Stimulated activated CD8-positive, alpha-beta memory T cell treated with anti-CD3 and anti-CD28 coated beads, Interleukin-4, amount 100 ng/mL, for 4 hours (primary cell): ENCODE measurements at regions not wholly inside any gene's neighbourhood (a gene's known extent, or its start where the extent isn't known, plus 50 kb on each side); places are given as distances from the start of the nearest gene placed in this dataset.
"Not testable (repeated sequence)": the region's sequence is repeated elsewhere in the genome, so short reads cannot be mapped to it uniquely, and the experiment has no call there.

ENCODE experiments used
- DNase-seq, 2 donors: peaks; one replicate each; pipeline ENCODE4 v3.0.0-alpha.2; 2020; ENCODE audit warnings: low read depth in 2 of 2, low spot score in 1 of 2

GRCh38 chr15:35925275-35926006 lies 379.5 kb upstream of the DPH6 start:
- no peak for DNase-seq

GRCh38 chr15:35926007-35926380 lies 380.0 kb upstream of the DPH6 start:
- DNase-seq = no peak

GRCh38 chr15:35928847-35929246 lies 382.9 kb upstream of the DPH6 start:
- DNase-seq = no peak

DNA sequence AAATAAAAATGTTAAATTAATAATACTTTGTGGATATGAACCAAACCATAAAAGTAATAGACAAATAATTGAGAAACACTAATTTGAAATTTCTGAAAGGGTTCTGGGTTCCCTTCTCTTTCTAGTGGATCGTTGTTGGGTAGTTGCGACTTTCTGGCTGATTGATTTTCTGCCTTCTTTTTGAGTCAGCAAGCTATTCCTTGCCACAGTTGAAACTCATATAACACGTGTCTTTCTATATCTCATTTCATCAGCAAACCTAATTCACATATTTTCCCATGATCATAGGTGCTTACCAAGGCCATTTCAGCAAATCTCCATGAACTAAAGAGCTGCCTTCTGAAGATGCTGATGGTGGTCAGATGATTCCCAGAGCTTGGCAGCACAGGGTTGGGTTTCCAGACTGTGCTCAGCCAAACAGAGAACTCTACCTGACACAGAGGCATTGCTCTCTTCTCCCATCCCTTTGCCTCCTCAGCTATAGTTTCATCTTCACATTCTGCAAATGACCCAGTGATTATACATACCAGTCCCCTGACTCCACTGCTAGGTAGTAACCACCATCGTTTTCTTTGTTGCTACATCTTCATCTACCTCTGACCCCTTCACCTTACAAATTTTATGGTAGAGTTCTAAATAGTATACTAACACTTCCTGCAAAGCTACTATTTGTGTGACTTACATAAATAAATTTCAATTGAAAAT lies 383.9 kb upstream of the DPH6 start:
- DNase-seq = no peak

DNA sequence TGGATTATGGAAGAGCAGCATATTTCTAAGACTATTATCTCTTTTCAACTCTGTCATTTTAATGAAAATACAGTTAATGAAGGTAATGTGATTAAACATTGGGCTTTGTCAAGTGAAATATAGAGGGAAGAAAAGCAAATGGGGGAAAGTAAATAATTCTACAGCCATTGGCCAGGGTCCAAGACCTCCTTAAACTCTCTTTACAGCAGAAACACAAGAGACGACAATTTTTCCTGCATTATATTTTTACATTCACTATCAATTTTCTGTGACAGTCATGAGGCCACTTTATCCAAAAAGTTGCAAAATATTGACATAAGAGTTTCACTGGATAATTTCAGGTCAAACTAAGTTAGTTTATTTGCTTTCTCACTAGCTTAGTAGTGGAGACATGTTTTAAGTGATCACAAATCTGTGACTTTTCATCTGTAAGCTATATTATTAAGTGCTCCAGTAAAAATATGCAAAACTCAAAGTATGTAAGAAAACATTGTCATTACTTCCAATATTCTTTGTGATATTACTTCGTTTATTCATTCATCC lies 385.9 kb upstream of the DPH6 start:
- DNase-seq = no peak

DNA sequence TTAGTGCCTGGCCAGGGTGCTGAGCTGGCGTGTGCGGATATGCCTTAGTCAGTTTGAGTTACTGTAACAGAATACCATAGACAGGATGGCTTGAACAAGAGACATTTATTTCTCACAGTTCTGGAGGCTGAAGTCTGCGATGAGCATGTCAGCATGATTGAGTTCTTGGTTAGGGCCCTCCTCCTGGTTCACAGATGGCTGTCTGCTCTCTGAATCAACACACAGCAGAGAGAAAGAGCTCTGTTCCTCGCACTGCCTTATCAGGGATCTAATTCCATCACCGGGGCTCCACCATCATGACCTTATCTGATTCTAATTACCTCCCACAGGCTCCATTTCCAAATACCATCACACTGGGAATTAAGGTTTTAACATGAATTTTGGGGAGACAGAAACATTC lies 386.6 kb upstream of the DPH6 start:
- DNase-seq = no peak

DNA sequence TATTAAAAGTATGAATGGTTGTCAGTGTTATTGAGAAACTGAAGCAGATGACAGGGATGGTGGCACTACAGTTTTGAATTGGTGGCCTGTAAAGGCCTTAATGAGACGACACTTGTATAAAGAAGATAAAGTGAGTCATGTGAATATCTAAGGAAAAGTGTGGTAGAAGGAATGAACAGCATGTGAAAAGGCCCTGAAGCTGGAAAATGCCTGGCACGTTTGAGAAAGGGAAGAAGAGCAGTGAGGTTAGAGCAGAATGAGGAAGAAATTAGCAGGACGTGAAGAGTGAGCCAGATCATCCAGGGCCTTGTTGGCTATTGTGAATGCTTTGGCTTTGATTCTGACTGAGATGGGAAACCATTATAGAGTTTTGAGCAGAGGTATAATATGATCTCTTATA lies 387.6 kb upstream of the DPH6 start:
- DNase-seq = no peak

GRCh38 chr15:35934383-35935049 lies 388.6 kb upstream of the DPH6 start:
- DNase-seq = no peak

DNA sequence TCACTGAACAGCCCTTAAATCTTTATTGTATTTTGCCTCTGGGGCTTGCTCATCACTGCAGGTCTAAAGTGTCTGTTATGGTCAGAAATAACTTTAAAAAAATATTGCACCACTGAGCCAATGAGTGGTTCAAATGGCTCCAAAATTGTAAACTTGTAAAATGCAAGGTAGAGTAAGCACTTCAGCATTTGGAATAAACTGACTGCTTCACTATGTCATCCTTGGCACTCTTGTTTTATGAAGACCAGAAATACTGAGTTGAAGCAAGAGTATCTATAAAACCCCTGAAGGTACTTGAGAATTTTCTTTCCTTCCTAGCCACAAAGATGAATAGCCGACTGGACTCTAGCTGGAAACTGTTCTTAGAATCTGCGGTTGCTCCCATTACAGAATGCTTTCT lies 390.3 kb upstream of the DPH6 start:
- no peak for DNase-seq

DNA sequence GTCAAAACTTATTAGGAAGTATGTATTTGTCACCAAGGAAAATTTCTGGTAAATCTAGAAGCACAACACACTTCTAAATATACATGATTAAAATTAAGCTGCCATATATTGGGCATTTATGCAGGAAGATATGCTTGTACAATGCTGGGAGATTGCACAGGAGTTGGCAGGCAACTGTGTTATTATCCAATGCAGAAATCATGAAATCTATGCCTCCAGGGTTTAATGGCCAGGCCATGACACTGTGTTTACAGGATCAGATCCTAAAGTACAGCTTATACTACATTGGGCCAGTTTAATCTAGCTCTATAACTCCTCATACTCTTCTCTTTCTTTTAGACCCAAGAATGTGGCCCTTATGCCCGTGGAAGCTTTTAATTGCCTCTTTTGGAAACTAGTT lies 391.4 kb upstream of the DPH6 start:
- DNase-seq = no peak

- no peak for DNase-seq
Observed at GRCh38 chr15:35944945-35945585, 399.1 kb upstream of the DPH6 start.

DNA sequence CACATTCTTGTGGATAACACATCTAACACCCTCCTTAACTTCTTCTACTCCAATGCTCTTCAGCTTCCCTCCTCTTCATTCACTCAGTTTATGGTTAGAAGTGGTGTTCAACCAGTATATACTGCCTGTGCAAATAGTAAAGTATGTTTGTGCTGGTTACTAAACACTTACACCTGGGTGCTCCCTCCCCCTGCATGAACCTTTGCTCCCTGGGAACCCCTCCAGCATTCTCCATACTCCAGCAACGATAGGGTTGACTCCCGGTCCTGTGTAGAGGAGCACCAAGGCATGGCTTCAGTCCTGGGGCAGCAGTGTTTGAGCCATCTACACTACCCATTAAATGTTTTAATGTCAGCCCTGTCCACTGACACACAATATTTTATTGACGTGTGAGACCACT lies 407.5 kb upstream of the DPH6 start:
- DNase-seq = no peak

DNA sequence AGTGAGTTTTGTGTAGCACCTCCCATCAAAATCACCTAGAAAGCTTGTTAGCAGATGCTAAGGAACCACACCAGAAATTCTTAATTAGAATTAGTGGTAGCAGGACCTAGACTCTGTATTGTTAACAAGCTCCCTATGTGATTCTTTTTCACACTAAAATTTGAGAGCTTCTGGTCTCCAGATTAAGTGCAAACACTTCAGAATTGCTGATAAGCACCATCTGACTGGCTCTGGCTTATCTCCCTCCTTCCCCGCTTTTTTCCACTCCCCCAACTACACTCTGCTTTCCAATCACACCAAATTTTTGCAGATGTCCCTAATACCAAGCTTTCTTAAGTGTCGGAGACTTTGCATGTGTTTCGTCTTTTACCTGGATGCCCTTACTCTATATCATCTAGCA lies 410.1 kb upstream of the DPH6 start:
- DNase-seq = no peak

DNA sequence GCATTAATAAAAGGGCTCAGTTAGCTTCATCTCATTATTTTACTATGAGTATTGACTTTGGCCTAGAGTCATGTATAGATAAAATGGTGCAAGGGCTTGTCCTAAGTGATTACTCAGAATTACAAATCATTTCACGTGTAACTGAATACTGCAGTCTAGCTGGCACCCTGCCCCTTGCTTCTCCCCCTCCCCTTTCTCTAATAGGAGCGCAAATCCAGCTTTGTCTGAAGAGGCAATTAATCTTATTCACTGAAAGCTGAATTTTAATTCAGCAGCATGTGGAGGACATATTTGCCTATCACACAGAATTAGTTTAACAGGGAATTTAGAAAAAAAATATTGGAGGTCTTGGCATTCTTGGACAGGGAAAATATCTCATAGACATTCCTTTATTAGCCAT lies 412.1 kb upstream of the DPH6 start:
- DNase-seq = no peak

GRCh38 chr15:35958975-35959374 lies 413.0 kb upstream of the DPH6 start:
- DNase-seq = no peak

- no peak for DNase-seq
Observed at GRCh38 chr15:35963326-35963725, 417.4 kb upstream of the DPH6 start.

GRCh38 chr15:35966781-35967180 lies 420.8 kb upstream of the DPH6 start:
- no peak for DNase-seq

DNA sequence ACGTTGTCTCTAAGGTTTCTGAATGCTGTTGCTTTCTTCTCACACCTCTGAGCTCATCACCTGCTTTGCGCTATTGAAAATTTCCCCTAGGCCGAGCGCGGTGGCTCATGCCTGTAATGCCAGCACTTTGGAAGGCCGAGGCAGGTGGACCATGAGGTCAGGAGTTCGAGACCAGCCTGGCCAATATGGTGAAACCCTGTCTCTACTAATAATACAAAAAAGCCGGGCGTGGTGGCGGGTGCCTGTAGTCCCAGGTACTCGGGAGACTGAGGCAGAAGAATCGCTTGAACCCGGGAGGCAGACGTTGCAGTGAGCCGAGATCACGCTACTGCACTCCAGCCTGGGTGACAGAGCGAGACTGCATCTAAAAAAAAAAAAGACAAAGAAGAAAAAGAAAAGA lies 422.0 kb upstream of the DPH6 start:
- not testable (repeated sequence) for DNase-seq

DNA sequence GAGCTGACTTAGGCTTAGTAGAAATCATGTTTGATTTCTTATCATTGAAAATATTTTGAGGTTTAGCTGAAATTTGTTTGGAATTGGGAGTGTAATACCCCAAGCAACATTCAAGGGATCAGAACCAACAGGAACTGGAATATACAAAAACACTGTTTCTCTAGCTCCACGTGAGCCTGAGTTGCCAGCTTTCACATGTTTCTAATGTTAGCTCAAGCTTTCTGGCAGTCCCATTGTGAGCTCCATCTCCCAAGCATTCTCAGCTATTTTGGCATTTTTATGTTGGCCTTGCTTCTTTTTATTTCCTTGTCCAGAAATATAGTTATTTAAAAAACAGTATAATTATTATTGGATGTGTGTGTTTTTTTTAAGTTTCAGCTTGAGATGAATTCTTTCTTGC lies 427.1 kb upstream of the DPH6 start:
- no peak for DNase-seq

DNA sequence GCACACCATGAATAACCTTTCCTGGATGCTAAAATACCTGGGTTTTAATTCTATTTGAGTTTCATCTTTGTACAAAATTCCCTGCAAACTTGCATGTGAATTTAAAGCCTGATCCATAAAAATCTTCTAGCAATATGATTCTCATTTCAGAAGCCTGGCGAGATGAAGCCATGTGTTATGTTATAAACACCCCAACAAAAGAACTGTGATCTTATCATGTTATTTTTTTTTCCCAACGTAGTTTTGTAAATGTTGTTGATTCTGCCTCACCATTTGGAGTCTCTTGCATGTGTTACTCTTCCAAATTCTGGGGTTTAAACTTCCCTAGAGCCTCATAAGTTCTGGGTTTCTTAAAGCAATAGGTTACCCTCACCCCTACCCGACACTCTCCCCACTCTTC lies 428.1 kb upstream of the DPH6 start:
- DNase-seq = no peak

- DNase-seq = no peak
Observed at GRCh38 chr15:35975941-35976340, 430.0 kb upstream of the DPH6 start.

DNA sequence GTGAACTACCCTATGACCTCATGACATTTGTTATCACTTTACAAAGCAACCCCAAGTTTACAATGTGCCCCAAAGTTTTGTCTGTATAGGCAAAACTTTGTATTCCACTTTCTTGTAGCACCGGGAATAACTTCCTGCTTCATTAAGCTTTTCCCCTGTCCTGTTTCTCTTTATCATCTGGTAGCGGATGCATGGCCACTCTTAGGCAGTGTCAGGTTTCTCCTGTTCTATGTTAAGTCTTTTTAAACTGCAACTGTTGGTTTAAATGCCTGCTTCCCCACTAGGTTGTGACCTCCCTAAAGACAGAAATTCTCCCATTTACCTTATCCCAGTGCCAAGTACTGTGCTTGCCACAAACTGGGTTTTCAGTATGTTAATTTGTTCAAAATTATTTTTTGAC lies 433.6 kb upstream of the DPH6 start:
- DNase-seq = no peak
